Keratinocyte (primary cell): ENCODE measurements at regions not wholly inside any gene's neighbourhood (a gene's known extent, or its start where the extent isn't known, plus 50 kb on each side); places are given as distances from the start of the nearest gene placed in this dataset.

Source experiments
- DNase-seq: peaks from one replicate; pipeline ENCODE4 v3.0.0-alpha.2; 2011; ENCODE audit warnings: low read depth, missing footprints, low spot score
- FAIRE-seq: peaks from 2 replicates; lab custom pipeline; 2011; peaks lifted over from hg19 to GRCh38; lab: Jason Lieb, UNC
- H2AFZ ChIP-seq: 2 replicates; pipeline ENCODE4 v1.6.0; 2012; ENCODE audit warnings: low read length, control low read depth, inconsistent platforms; ENCODE audit not compliant: control insufficient read depth
- H3K27ac ChIP-seq: 2 replicates; pipeline ENCODE4 v1.5.1; 2011; ENCODE audit warnings: low read length; ENCODE audit not compliant: control insufficient read depth, insufficient read depth
- H3K27me3 ChIP-seq: 3 replicates; pipeline ENCODE4 v1.6.0; 2011; ENCODE audit warnings: low read length; ENCODE audit not compliant: control insufficient read depth, insufficient read depth; ENCODE audit errors: extremely low read depth
- H3K36me3 ChIP-seq, 2 experiments: 2 replicates in 1 of 2; 3 replicates in 1 of 2; pipeline ENCODE4 v1.5.1; 2011; ENCODE audit warnings: low read length in 2 of 2, mild to moderate bottlenecking in 1 of 2; ENCODE audit not compliant: control insufficient read depth in 2 of 2, insufficient read depth in 2 of 2; ENCODE audit errors: extremely low read depth in 1 of 2
- H3K4me1 ChIP-seq: 3 replicates; pipeline ENCODE4 v1.5.1; 2011; ENCODE audit warnings: low read length; ENCODE audit not compliant: control insufficient read depth, insufficient read depth; ENCODE audit errors: extremely low read depth
- H3K4me2 ChIP-seq: 3 replicates; pipeline ENCODE4 v1.6.0; 2011; ENCODE audit warnings: low read depth, low read length; ENCODE audit not compliant: control insufficient read depth, insufficient read depth; ENCODE audit errors: extremely low read depth
- H3K4me3 ChIP-seq, 3 experiments: fragments of 200-600 bp in 1 of 3; sonication (generic) in 1 of 3; 2 replicates in 2 of 3; 3 replicates in 1 of 3; pipeline ENCODE4 v1.5.1; 2011 to 2016; ENCODE audit warnings: low read length in 3 of 3, mild to moderate bottlenecking in 3 of 3, control low read depth in 2 of 3, inconsistent platforms in 1 of 3, low read depth in 1 of 3, mixed read lengths in 1 of 3, mixed run types in 1 of 3, moderate library complexity in 1 of 3; ENCODE audit not compliant: control insufficient read depth in 2 of 3, insufficient read depth in 2 of 3; ENCODE audit errors: extremely low read depth in 1 of 3
- H3K79me2 ChIP-seq: 2 replicates; pipeline ENCODE4 v1.6.0; 2012; ENCODE audit warnings: low read length; ENCODE audit not compliant: control insufficient read depth, insufficient read depth
- H3K9ac ChIP-seq: 3 replicates; pipeline ENCODE4 v1.6.0; 2011; ENCODE audit warnings: low read length; ENCODE audit not compliant: control insufficient read depth, insufficient read depth; ENCODE audit errors: extremely low read depth
- H3K9me1 ChIP-seq: 3 replicates; pipeline ENCODE4 v1.6.0; 2011; ENCODE audit warnings: low read length; ENCODE audit not compliant: control insufficient read depth, insufficient read depth; ENCODE audit errors: extremely low read depth
- H3K9me3 ChIP-seq: 2 replicates; pipeline ENCODE4 v1.5.1; 2012; ENCODE audit warnings: low read depth, low read length; ENCODE audit not compliant: control insufficient read depth
- H4K20me1 ChIP-seq: 3 replicates; pipeline ENCODE4 v1.6.0; 2011; ENCODE audit warnings: low read length; ENCODE audit not compliant: control insufficient read depth, insufficient read depth; ENCODE audit errors: extremely low read depth
- CTCF ChIP-seq, 3 experiments: IDR thresholded peaks in 1 of 3; conservative IDR thresholded peaks in 1 of 3; optimal IDR thresholded peaks in 1 of 3; 2 replicates in 2 of 3; 3 replicates in 1 of 3; pipeline versions ENCODE3 to v1.5.1; 2011; ENCODE audit warnings: low read length in 3 of 3, mild to moderate bottlenecking in 3 of 3, moderate library complexity in 2 of 3, control low read depth in 1 of 3, inconsistent platforms in 1 of 3; ENCODE audit not compliant: insufficient read depth in 2 of 3; ENCODE audit errors: extremely low read depth in 1 of 3
- EZH2 ChIP-seq: IDR thresholded peaks from one replicate; pipeline ENCODE4 v1.6.1; 2012; ENCODE audit warnings: inconsistent platforms, mild to moderate bottlenecking, low read length, moderate library complexity
- dilution Hi-C: fragments of 300-500 bp; cut with MboI; formaldehyde crosslinking; loops from one replicate; pipeline ENCODE4 v1.7.0; 2020; ENCODE audit warnings: low sequenced_read_pairs; ENCODE audit not compliant: extremely low pct_ligation_motif_present

DNA sequence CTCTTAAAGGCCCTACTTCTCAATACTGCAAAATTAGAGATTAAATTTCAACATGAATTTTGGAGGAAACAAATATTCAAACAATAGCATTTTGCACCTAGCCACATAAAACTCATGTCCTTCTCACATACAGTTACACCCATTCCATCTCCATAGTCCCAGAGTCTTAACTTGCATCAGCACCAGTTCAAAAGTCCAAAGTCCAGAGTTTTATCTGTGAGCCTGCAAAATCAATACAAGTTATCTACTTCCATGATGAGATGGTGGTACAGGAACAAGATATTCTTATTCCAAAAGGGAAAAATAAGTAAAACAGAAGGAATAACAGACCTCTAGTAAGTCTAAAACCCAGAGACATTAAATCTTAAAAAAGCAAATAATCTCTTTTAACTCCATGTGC, 686.0 kb upstream of the ADGRL4 start:
- DNase-seq (no peak), FAIRE-seq (no peak)
- H4K20me1 ChIP-seq, result no peaks in the 10 kb centered on the region
- dilution Hi-C loops, result no loop called here
- no peaks in the 10 kb centered on the region for H3K36me3 ChIP-seq
- no peaks in the 10 kb centered on the region for H3K79me2 ChIP-seq
- H3K9ac ChIP-seq, result no peak overlapping the region
- no peak overlapping the region for H2AFZ ChIP-seq
- no peak overlapping the region for H3K27ac ChIP-seq
- H3K4me3 ChIP-seq, result no peak overlapping the region
- TF ChIP-seq CTCF (optimal IDR thresholded peaks at IDR 0.05 in 1 of 3, IDR thresholded peaks at IDR 0.05 in 1 of 3, conservative IDR thresholded peaks at IDR 0.05 in 1 of 3; ENCODE audit: extremely low read depth in 1 of 3, insufficient read depth in 2 of 3, low read length in 3 of 3) (no peak), EZH2 (no peak)
- no peaks in the 10 kb centered on the region for H3K9me1 ChIP-seq
- H3K4me2 ChIP-seq, result no peak overlapping the region
- H3K27me3 ChIP-seq, result no peaks in the 10 kb centered on the region
- no peaks in the 10 kb centered on the region for H3K9me3 ChIP-seq
- H3K4me1 ChIP-seq, result no peaks in the 10 kb centered on the region

DNA sequence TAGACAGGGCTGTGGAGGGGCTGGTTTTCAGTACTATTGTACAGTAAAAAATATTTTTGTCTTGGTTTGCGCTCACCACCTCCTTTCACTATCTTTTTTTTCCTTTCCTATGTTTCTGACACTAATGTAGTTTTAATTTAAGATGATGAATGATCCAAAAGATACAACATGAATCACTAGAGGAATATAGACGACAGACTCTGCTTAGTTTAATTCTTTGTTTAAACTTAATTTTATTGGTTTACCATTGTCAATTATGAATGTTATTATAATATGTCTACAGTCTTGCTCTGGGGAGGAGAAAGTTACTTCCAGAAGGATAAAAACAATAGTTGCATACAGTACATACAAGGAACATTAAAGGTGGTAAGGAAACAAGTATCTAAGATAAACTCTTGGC, 682.4 kb upstream of the ADGRL4 start:
- FAIRE-seq, result no peak
- H3K4me2 ChIP-seq, result no peak overlapping the region

More for the DNA sequence above, 682.4 kb upstream of the ADGRL4 start:
- no peak for DNase-seq
- H3K27me3 ChIP-seq, result no peaks in the 10 kb centered on the region
- H3K79me2 ChIP-seq, result no peaks in the 10 kb centered on the region
- no peak overlapping the region for H3K4me3 ChIP-seq
- H4K20me1 ChIP-seq, result no peaks in the 10 kb centered on the region
- TF ChIP-seq EZH2, result no peak
- TF ChIP-seq CTCF (optimal IDR thresholded peaks at IDR 0.05 in 1 of 3, IDR thresholded peaks at IDR 0.05 in 1 of 3, conservative IDR thresholded peaks at IDR 0.05 in 1 of 3; ENCODE audit: extremely low read depth in 1 of 3, insufficient read depth in 2 of 3, low read length in 3 of 3), result no peak
- no peaks in the 10 kb centered on the region for H3K9me1 ChIP-seq
- no peak overlapping the region for H3K9ac ChIP-seq
- no peaks in the 10 kb centered on the region for H3K4me1 ChIP-seq
- no peak overlapping the region for H3K27ac ChIP-seq
- H2AFZ ChIP-seq, result no peak overlapping the region
- no peaks in the 10 kb centered on the region for H3K36me3 ChIP-seq
- dilution Hi-C loops, result no loop called here
- no peaks in the 10 kb centered on the region for H3K9me3 ChIP-seq
